Activated T-helper 1 cell treated with anti-CD3 and anti-CD28 coated beads, Interleukin-2, amount 50 U/mL, for 16 hours (primary cell): ENCODE measurements at regions not wholly inside any gene's neighbourhood (a gene's known extent, or its start where the extent isn't known, plus 50 kb on each side); places are given as distances from the start of the nearest gene placed in this dataset.

ENCODE experiments used
- DNase-seq, 2 donors: peaks; one replicate each; pipeline ENCODE4 v3.0.0-alpha.2; 2020; ENCODE audit warnings: low read depth in 1 of 2, low spot score in 1 of 2

GRCh38 chr3:106797461-106797860, 579.8 kb upstream of the CCDC54 start:
- DNase-seq: no peak

- DNase-seq: no peak
Observed at GRCh38 chr3:106805625-106806024, 571.6 kb upstream of the CCDC54 start.

GRCh38 chr3:106806964-106807363, 570.3 kb upstream of the CCDC54 start:
- no peak for DNase-seq

- no peak for DNase-seq
Observed at GRCh38 chr3:106809041-106809440, 568.2 kb upstream of the CCDC54 start.

- DNase-seq: no peak
Observed at GRCh38 chr3:106809623-106810299, 567.5 kb upstream of the CCDC54 start.

GRCh38 chr3:106810300-106810875, 566.9 kb upstream of the CCDC54 start:
- no peak for DNase-seq

- DNase-seq: no peak
Observed at GRCh38 chr3:106811376-106811775, 565.9 kb upstream of the CCDC54 start.

- no peak for DNase-seq
Observed at GRCh38 chr3:106813742-106814141, 563.5 kb upstream of the CCDC54 start.

- no peak for DNase-seq
Observed at GRCh38 chr3:106814231-106814630, 563.0 kb upstream of the CCDC54 start.

GRCh38 chr3:106816838-106817237, 560.4 kb upstream of the CCDC54 start:
- DNase-seq: no peak

GRCh38 chr3:106817706-106818105, 559.5 kb upstream of the CCDC54 start:
- DNase-seq: no peak

- no peak for DNase-seq
Observed at GRCh38 chr3:106819440-106819839, 557.8 kb upstream of the CCDC54 start.

- DNase-seq: no peak
Observed at GRCh38 chr3:106820726-106821362, 556.4 kb upstream of the CCDC54 start.

- DNase-seq: no peak
Observed at GRCh38 chr3:106821801-106822200, 555.4 kb upstream of the CCDC54 start.

- DNase-seq: no peak
Observed at GRCh38 chr3:106822204-106822603, 555.0 kb upstream of the CCDC54 start.

GRCh38 chr3:106823701-106824100, 553.5 kb upstream of the CCDC54 start:
- DNase-seq: no peak

GRCh38 chr3:106824856-106825255, 552.4 kb upstream of the CCDC54 start:
- no peak for DNase-seq

- DNase-seq: no peak
Observed at GRCh38 chr3:106825962-106826605, 551.2 kb upstream of the CCDC54 start.

GRCh38 chr3:106826791-106827311, 550.4 kb upstream of the CCDC54 start:
- no peak for DNase-seq

- DNase-seq: no peak
Observed at GRCh38 chr3:106827515-106828213, 549.6 kb upstream of the CCDC54 start.

GRCh38 chr3:106829206-106829605, 548.0 kb upstream of the CCDC54 start:
- no peak for DNase-seq
